Osteoblast (primary cell): ENCODE measurements at regions not wholly inside any gene's neighbourhood (a gene's known extent, or its start where the extent isn't known, plus 50 kb on each side); places are given as distances from the start of the nearest gene placed in this dataset.

Experiments
- DNase-seq: peaks from one replicate; pipeline ENCODE4 v3.0.0; 2011; ENCODE audit warnings: low spot score, mixed read lengths; ENCODE audit not compliant: insufficient read length; ENCODE audit errors: missing footprints
- H2AFZ ChIP-seq: 2 replicates; pipeline ENCODE4 v1.6.0; 2011; ENCODE audit warnings: mild to moderate bottlenecking, low read length
- H3K27ac ChIP-seq: 2 replicates; pipeline ENCODE4 v1.5.1; 2011; ENCODE audit warnings: mild to moderate bottlenecking, low read depth, low read length, moderate library complexity
- H3K27me3 ChIP-seq: 2 replicates; pipeline ENCODE4 v1.6.0; 2012; ENCODE audit warnings: mild to moderate bottlenecking, control low read depth, inconsistent platforms, low read length, moderate library complexity; ENCODE audit not compliant: insufficient read depth
- H3K36me3 ChIP-seq: 2 replicates; pipeline ENCODE4 v1.5.1; 2011; ENCODE audit warnings: mild to moderate bottlenecking, low read length, control low read depth, moderate library complexity; ENCODE audit not compliant: insufficient read depth
- H3K4me1 ChIP-seq: 2 replicates; pipeline ENCODE4 v1.5.1; 2011; ENCODE audit warnings: mild to moderate bottlenecking, low read length, control low read depth, moderate library complexity; ENCODE audit not compliant: insufficient read depth
- H3K4me2 ChIP-seq: 2 replicates; pipeline ENCODE4 v1.6.0; 2011; ENCODE audit warnings: mild to moderate bottlenecking, low read length; ENCODE audit not compliant: insufficient read depth
- H3K4me3 ChIP-seq: fragments of 200-600 bp; sonication (generic); 3 replicates; pipeline ENCODE4 v1.5.1; 2012; ENCODE audit warnings: mild to moderate bottlenecking, low read length, inconsistent platforms; ENCODE audit not compliant: insufficient read depth
- H3K79me2 ChIP-seq: 2 replicates; pipeline ENCODE4 v1.6.0; 2012; ENCODE audit warnings: mild to moderate bottlenecking, low read length, control low read depth, inconsistent platforms; ENCODE audit not compliant: insufficient read depth
- H3K9me3 ChIP-seq: 2 replicates; pipeline ENCODE4 v1.5.1; 2011; ENCODE audit warnings: low read depth, low read length, control low read depth
- H4K20me1 ChIP-seq: 2 replicates; pipeline ENCODE4 v1.6.0; 2012; ENCODE audit warnings: mild to moderate bottlenecking, low read length, control low read depth; ENCODE audit not compliant: insufficient read depth
- CTCF ChIP-seq: IDR thresholded peaks from 2 replicates; pipeline ENCODE4 v1.5.1; 2011; ENCODE audit warnings: mild to moderate bottlenecking, low read depth, low read length, moderate library complexity; ENCODE audit errors: extremely low read depth

- no peak overlapping the region for H3K4me2 ChIP-seq
These were observed 77.0 kb downstream of the BUD13 start for GRCh38 chr11:116695657-116696254.

GRCh38 chr11:116694815-116695590 lies 77.8 kb downstream of the BUD13 start:
- Histone ChIP-seq H4K20me1 (no peaks in the 10 kb centered on the region), H3K4me2 (no peak overlapping the region), H3K36me3 (no peaks in the 10 kb centered on the region), H3K79me2 (no peaks in the 10 kb centered on the region), H2AFZ (no peak overlapping the region), H3K27ac (no peak overlapping the region), H3K9me3 (no peaks in the 10 kb centered on the region), H3K4me1 (peaks cover 3% of the 10 kb centered on the region), H3K27me3 (no peaks in the 10 kb centered on the region), H3K4me3 (no peak overlapping the region)
- TF ChIP-seq CTCF, result no peak
- no peak for DNase-seq

More at GRCh38 chr11:116695657-116696254, 77.0 kb downstream of the BUD13 start:
- Histone ChIP-seq H3K4me1 (peaks cover 3% of the 10 kb centered on the region), H3K36me3 (no peaks in the 10 kb centered on the region), H3K79me2 (no peaks in the 10 kb centered on the region), H4K20me1 (no peaks in the 10 kb centered on the region), H3K27ac (no peak overlapping the region), H3K9me3 (no peaks in the 10 kb centered on the region), H3K4me3 (no peak overlapping the region), H3K27me3 (no peaks in the 10 kb centered on the region), H2AFZ (no peak overlapping the region)
- no peak for TF ChIP-seq CTCF
- no peak for DNase-seq

GRCh38 chr11:116694349-116694725 lies 78.5 kb downstream of the BUD13 start:
- no peaks in the 10 kb centered on the region for H4K20me1 ChIP-seq
- no peak for DNase-seq
- H3K79me2 ChIP-seq, result no peaks in the 10 kb centered on the region
- no peak for TF ChIP-seq CTCF
- no peaks in the 10 kb centered on the region for H3K9me3 ChIP-seq
- no peaks in the 10 kb centered on the region for H3K36me3 ChIP-seq
- peaks cover 3% of the 10 kb centered on the region for H3K4me1 ChIP-seq
- H3K4me3 ChIP-seq, result no peak overlapping the region
- H3K27ac ChIP-seq, result no peak overlapping the region
- H3K4me2 ChIP-seq, result no peak overlapping the region
- H2AFZ ChIP-seq, result no peak overlapping the region
- no peaks in the 10 kb centered on the region for H3K27me3 ChIP-seq

- no peak overlapping the region for H2AFZ ChIP-seq
- no peaks in the 10 kb centered on the region for H3K79me2 ChIP-seq
- peaks cover 3% of the 10 kb centered on the region for H3K4me1 ChIP-seq
- H3K9me3 ChIP-seq, result no peaks in the 10 kb centered on the region
- no peaks in the 10 kb centered on the region for H3K36me3 ChIP-seq
- no peak overlapping the region for H3K4me2 ChIP-seq
- no peaks in the 10 kb centered on the region for H3K27me3 ChIP-seq
- no peaks in the 10 kb centered on the region for H4K20me1 ChIP-seq
- TF ChIP-seq CTCF, result no peak
- DNase-seq, result no peak
- H3K4me3 ChIP-seq, result no peak overlapping the region
- no peak overlapping the region for H3K27ac ChIP-seq
These were observed 79.0 kb downstream of the BUD13 start for GRCh38 chr11:116693593-116694348.
